ENCODE measurements at regions not wholly inside any gene's neighbourhood (a gene's known extent, or its start where the extent isn't known, plus 50 kb on each side); places are given as distances from the start of the nearest gene placed in this dataset.

- TF ChIP-seq POU2F2 (IDR thresholded peaks at IDR 0.05; ENCODE audit: low read depth, low read length) (no peak), POLR2A (IDR thresholded peaks at IDR 0.05; ENCODE audit: low read depth, low read length) (no peak), POLR2AphosphoS5 (IDR thresholded peaks at IDR 0.05; ENCODE audit: low read depth, low read length) (no peak), TAF1 (IDR thresholded peaks at IDR 0.05; ENCODE audit: low read depth, low read length) (no peak), PAX5 (IDR thresholded peaks at IDR 0.05; ENCODE audit: insufficient read depth, low read length, severe bottlenecking) (no peak)
Measured at GRCh38 chr1:182286761-182287160, 104.8 kb downstream of the GLUL start.
